Endothelial cell of umbilical vein (primary cell): ENCODE measurements at regions not wholly inside any gene's neighbourhood (a gene's known extent, or its start where the extent isn't known, plus 50 kb on each side); places are given as distances from the start of the nearest gene placed in this dataset.

Source experiments
- BruUV-seq: library from RNA; stranded (reverse); fragments of 400-500 nt; replicated peaks from 2 replicates; lab custom pipeline; 2021; lab: Mats Ljungman, UMichigan
- CTCF ChIA-PET: fragments of 300-600, 350-600 bp; sonication (Branson Sonifier 250); formaldehyde crosslinking; loops from one replicate; lab custom pipeline; 2021; ENCODE audit warnings: antibody characterized with exemption, inconsistent platforms; lab: Charles Lee
- POLR2A ChIA-PET: fragments of 300-600, 350-600 bp; sonication (Branson Sonifier 250); formaldehyde crosslinking; loops from one replicate; lab custom pipeline; 2021; ENCODE audit warnings: antibody characterized with exemption, inconsistent platforms; lab: Charles Lee
- DNase-seq: peaks from one replicate; pipeline ENCODE4 v3.0.0-alpha.2; 2011; ENCODE audit warnings: low read depth, low spot score
- FAIRE-seq: peaks from 2 replicates; lab custom pipeline; 2011; peaks lifted over from hg19 to GRCh38; lab: Jason Lieb, UNC
- H2AFZ ChIP-seq: 2 replicates; pipeline ENCODE4 v1.6.0; 2012; ENCODE audit warnings: low read depth, low read length, control low read depth, inconsistent platforms
- H3K27ac ChIP-seq: 2 replicates; pipeline ENCODE4 v1.5.1; 2011; ENCODE audit warnings: low read depth, mild to moderate bottlenecking, control low read depth, low read length, moderate library complexity; ENCODE audit not compliant: insufficient read depth
- H3K27me3 ChIP-seq, 2 experiments: 2 replicates each; pipeline versions ENCODE4 v1.6.0 to v1.6.1; 2011; ENCODE audit warnings: low read length in 2 of 2, mixed read lengths in 1 of 2; ENCODE audit not compliant: control insufficient read depth in 2 of 2, insufficient read depth in 2 of 2
- H3K36me3 ChIP-seq, 2 experiments: 2 replicates in 1 of 2; 3 replicates in 1 of 2; pipeline ENCODE4 v1.5.1; 2011; ENCODE audit warnings: low read length in 2 of 2, mild to moderate bottlenecking in 1 of 2, moderate library complexity in 1 of 2; ENCODE audit not compliant: control insufficient read depth in 2 of 2, insufficient read depth in 2 of 2; ENCODE audit errors: extremely low read depth in 1 of 2
- H3K4me1 ChIP-seq: 3 replicates; pipeline ENCODE4 v1.5.1; 2011; ENCODE audit warnings: mild to moderate bottlenecking, low read length; ENCODE audit not compliant: control insufficient read depth, insufficient read depth; ENCODE audit errors: extremely low read depth
- H3K4me2 ChIP-seq: 2 replicates; pipeline ENCODE4 v1.6.1; 2011; ENCODE audit warnings: low read length, control low read depth, mixed read lengths; ENCODE audit not compliant: insufficient read depth
- H3K4me3 ChIP-seq, 3 experiments: fragments of 200-600 bp in 1 of 3; sonication (generic), shearing (Covaris generic) in 1 of 3; replicated peaks in 1 of 3; 2 replicates each; pipeline ENCODE4 v1.5.1; 2011 to 2016; ENCODE audit warnings: control low read depth in 3 of 3, low read length in 3 of 3, mild to moderate bottlenecking in 2 of 3, inconsistent platforms in 1 of 3, low read depth in 1 of 3, moderate library complexity in 1 of 3; ENCODE audit not compliant: insufficient read depth in 1 of 3
- H3K79me2 ChIP-seq: 2 replicates; pipeline ENCODE4 v1.6.0; 2012; ENCODE audit warnings: low read length, inconsistent platforms; ENCODE audit not compliant: control insufficient read depth, insufficient read depth
- H3K9ac ChIP-seq: replicated peaks from 2 replicates; pipeline ENCODE3; 2011; ENCODE audit warnings: low read length, control low read depth; ENCODE audit not compliant: insufficient read depth; ENCODE audit errors: extremely low read depth
- H3K9me1 ChIP-seq: replicated peaks from 3 replicates; pipeline ENCODE4 v1.6.0; 2011; ENCODE audit warnings: mild to moderate bottlenecking, low read length; ENCODE audit not compliant: control insufficient read depth, insufficient read depth; ENCODE audit errors: extremely low read depth
- H3K9me3 ChIP-seq: replicated peaks from 2 replicates; pipeline ENCODE4 v1.5.1; 2012; ENCODE audit warnings: low read length, inconsistent platforms; ENCODE audit not compliant: control insufficient read depth, insufficient read depth
- H4K20me1 ChIP-seq: replicated peaks from 2 replicates; pipeline ENCODE3; 2011; ENCODE audit warnings: mild to moderate bottlenecking, low read length; ENCODE audit not compliant: control insufficient read depth, insufficient read depth; ENCODE audit errors: extremely low read depth
- CTCF ChIP-seq, 2 donors: IDR thresholded peaks; 1 replicate in 1 of 2; 2 replicates in 1 of 2; pipeline ENCODE4 v1.5.1; 2011; ENCODE audit warnings: low read length in 2 of 2, mild to moderate bottlenecking in 2 of 2, moderate library complexity in 2 of 2, control low read depth in 1 of 2, inconsistent platforms in 1 of 2, low read depth in 1 of 2; ENCODE audit not compliant: insufficient read depth in 1 of 2; ENCODE audit errors: extremely low read depth in 1 of 2
- EZH2 ChIP-seq: IDR thresholded peaks from 2 replicates; pipeline ENCODE4 v1.6.1; 2012; ENCODE audit warnings: borderline replicate concordance, low read depth, mild to moderate bottlenecking, moderate library complexity, low read length, inconsistent platforms; ENCODE audit not compliant: severe bottlenecking
- FOS ChIP-seq: IDR thresholded peaks from 2 replicates; pipeline ENCODE4 v1.6.1; 2011; ENCODE audit warnings: mild to moderate bottlenecking, low read length, moderate library complexity, borderline replicate concordance; ENCODE audit not compliant: insufficient read depth
- GATA2 ChIP-seq: IDR thresholded peaks from 2 replicates; pipeline ENCODE4 v1.7.0; 2011; ENCODE audit warnings: low read depth, mild to moderate bottlenecking, moderate library complexity, mixed read lengths, low read length; ENCODE audit not compliant: insufficient read length, insufficient read depth
- JUN ChIP-seq: IDR thresholded peaks from 2 replicates; pipeline ENCODE4 v1.6.1; 2011; ENCODE audit warnings: borderline replicate concordance, low read depth; ENCODE audit not compliant: insufficient read length, insufficient read depth
- MAX ChIP-seq: IDR thresholded peaks from 2 replicates; pipeline ENCODE4 v1.6.1; 2011; ENCODE audit not compliant: insufficient read depth, insufficient read length
- MYC ChIP-seq: IDR thresholded peaks from one replicate; pipeline ENCODE4 v1.6.1; 2011; ENCODE audit warnings: mild to moderate bottlenecking, low read depth, low read length
- POLR2A ChIP-seq: IDR thresholded peaks from 2 replicates; pipeline ENCODE4 v1.6.1; 2012; ENCODE audit warnings: low read depth, mild to moderate bottlenecking, control low read depth, low read length
- POLR2AphosphoS5 ChIP-seq: IDR thresholded peaks from 2 replicates; pipeline ENCODE4 v1.6.1; 2012; ENCODE audit warnings: low read depth, mild to moderate bottlenecking, control low read depth, low read length, moderate library complexity; ENCODE audit not compliant: insufficient read depth
- dilution Hi-C: fragments of 300-500 bp; cut with MboI; formaldehyde crosslinking; loops from one replicate; pipeline ENCODE4 v1.15.0; 2019; ENCODE audit warnings: low sequenced_read_pairs; ENCODE audit not compliant: extremely low pct_ligation_motif_present
- intact Hi-C: fragments of 100-400 bp; cut with micrococcal nuclease; formaldehyde crosslinking; loops from one replicate; pipeline ENCODE4 v1.10.0; 2022

- ChIA-PET CTCF (no interaction called here), POLR2A (no interaction called here)
- Histone ChIP-seq H3K4me1 (no peaks in the 10 kb centered on the region), H3K9me3 (no peaks in the 10 kb centered on the region), H3K9ac (no peak overlapping the region), H4K20me1 (no peaks in the 10 kb centered on the region), H3K9me1 (no peaks in the 10 kb centered on the region), H3K4me2 (no peak overlapping the region), H3K4me3 (no peak overlapping the region), H3K27me3 (no peaks in the 10 kb centered on the region), H3K27ac (no peak overlapping the region), H3K79me2 (no peaks in the 10 kb centered on the region), H3K36me3 (no peaks in the 10 kb centered on the region), H2AFZ (no peak overlapping the region)
- dilution Hi-C loops: no loop called here
- BruUV-seq: no TSS peak
- intact Hi-C loops: no loop called here
- DNase-seq: no peak
- TF ChIP-seq POLR2AphosphoS5 (no peak), POLR2A (no peak), MAX (no peak), JUN (no peak), EZH2 (no peak), CTCF (IDR thresholded peaks at IDR 0.05; ENCODE audit: extremely low read depth in 1 of 2, insufficient read depth in 1 of 2, low read depth in 1 of 2, low read length in 2 of 2) (no peak), GATA2 (no peak), MYC (no peak), FOS (no peak)
- no peak for FAIRE-seq
These were observed 344.2 kb upstream of the CCNH start for GRCh38 chr5:87756951-87757350.
